ENCODE measurements at regions not wholly inside any gene's neighbourhood (a gene's known extent, or its start where the extent isn't known, plus 50 kb on each side); places are given as distances from the start of the nearest gene placed in this dataset.

- no peak for TF ChIP-seq FOXM1 (IDR thresholded peaks at IDR 0.05; ENCODE audit: borderline replicate concordance, low read depth)
- no peak for TF ChIP-seq NFIC (IDR thresholded peaks at IDR 0.05)
- TF ChIP-seq EGR1 (IDR thresholded peaks at IDR 0.05), result no peak
These were observed 173.9 kb downstream of the ANAPC1 start for GRCh38 chr2:111710085-111710484.

- TF ChIP-seq YY1 (IDR thresholded peaks at IDR 0.05; ENCODE audit: low read depth) (no peak), EP300 (IDR thresholded peaks at IDR 0.05; ENCODE audit: borderline replicate concordance) (no peak), MAX (IDR thresholded peaks at IDR 0.05) (no peak), USF1 (IDR thresholded peaks at IDR 0.05) (no peak), TEAD4 (IDR thresholded peaks at IDR 0.05) (no peak), ZBTB7A (IDR thresholded peaks at IDR 0.05; ENCODE audit: low read depth) (no peak), FOXM1 (IDR thresholded peaks at IDR 0.05; ENCODE audit: borderline replicate concordance, low read depth) (no peak)
These were observed 173.4 kb downstream of the ANAPC1 start for GRCh38 chr2:111710613-111711012.

- TF ChIP-seq EGR1 (IDR thresholded peaks at IDR 0.05) (no peak), CREB1 (IDR thresholded peaks at IDR 0.05; ENCODE audit: low read depth) (no peak), TAF1 (IDR thresholded peaks at IDR 0.05; ENCODE audit: low read depth) (no peak), CEBPB (IDR thresholded peaks at IDR 0.05) (no peak), TEAD4 (IDR thresholded peaks at IDR 0.05) (no peak), RAD21 (IDR thresholded peaks at IDR 0.05; ENCODE audit: low read depth) (no peak), MAX (IDR thresholded peaks at IDR 0.05) (no peak), ZBTB7A (IDR thresholded peaks at IDR 0.05; ENCODE audit: low read depth) (no peak), FOXM1 (IDR thresholded peaks at IDR 0.05; ENCODE audit: borderline replicate concordance, low read depth) (no peak)
These were observed 172.7 kb downstream of the ANAPC1 start for GRCh38 chr2:111711270-111711669.

GRCh38 chr2:111712361-111712760, 171.6 kb downstream of the ANAPC1 start:
- TF ChIP-seq TAF1 (IDR thresholded peaks at IDR 0.05; ENCODE audit: low read depth), result no peak
- TF ChIP-seq REST (IDR thresholded peaks at IDR 0.05; ENCODE audit: low read depth), result no peak
- TF ChIP-seq USF1 (IDR thresholded peaks at IDR 0.05), result no peak
- no peak for TF ChIP-seq EP300 (IDR thresholded peaks at IDR 0.05; ENCODE audit: borderline replicate concordance)
- TF ChIP-seq EGR1 (IDR thresholded peaks at IDR 0.05), result no peak
- no peak for TF ChIP-seq FOXM1 (IDR thresholded peaks at IDR 0.05; ENCODE audit: borderline replicate concordance, low read depth)
- TF ChIP-seq MAX (IDR thresholded peaks at IDR 0.05), result no peak
- no peak for TF ChIP-seq TEAD4 (IDR thresholded peaks at IDR 0.05)
- TF ChIP-seq RAD21 (IDR thresholded peaks at IDR 0.05; ENCODE audit: low read depth), result no peak
- no peak for TF ChIP-seq ZBTB7A (IDR thresholded peaks at IDR 0.05; ENCODE audit: low read depth)
- no peak for TF ChIP-seq CREB1 (IDR thresholded peaks at IDR 0.05; ENCODE audit: low read depth)
- TF ChIP-seq YY1 (IDR thresholded peaks at IDR 0.05; ENCODE audit: low read depth), result no peak
- TF ChIP-seq TCF12 (IDR thresholded peaks at IDR 0.05; ENCODE audit: low read depth), result no peak
- no peak for TF ChIP-seq CEBPB (IDR thresholded peaks at IDR 0.05)
- no peak for TF ChIP-seq NFIC (IDR thresholded peaks at IDR 0.05)

GRCh38 chr2:111712940-111713515, 171.0 kb downstream of the ANAPC1 start:
- TF ChIP-seq NFIC (IDR thresholded peaks at IDR 0.05) (no peak), EP300 (IDR thresholded peaks at IDR 0.05; ENCODE audit: borderline replicate concordance) (no peak), YY1 (IDR thresholded peaks at IDR 0.05; ENCODE audit: low read depth) (no peak), MAX (IDR thresholded peaks at IDR 0.05) (no peak), TEAD4 (IDR thresholded peaks at IDR 0.05) (no peak), FOXM1 (IDR thresholded peaks at IDR 0.05; ENCODE audit: borderline replicate concordance, low read depth) (no peak), RAD21 (IDR thresholded peaks at IDR 0.05; ENCODE audit: low read depth) (no peak)

- TF ChIP-seq TCF12 (IDR thresholded peaks at IDR 0.05; ENCODE audit: low read depth) (no peak), YY1 (IDR thresholded peaks at IDR 0.05; ENCODE audit: low read depth) (no peak), MAX (IDR thresholded peaks at IDR 0.05) (no peak), FOXM1 (IDR thresholded peaks at IDR 0.05; ENCODE audit: borderline replicate concordance, low read depth) (no peak), TEAD4 (IDR thresholded peaks at IDR 0.05) (no peak), CREB1 (IDR thresholded peaks at IDR 0.05; ENCODE audit: low read depth) (no peak)
These were observed 167.7 kb downstream of the ANAPC1 start for GRCh38 chr2:111715987-111716904.

Data from Ishikawa (cell line).